ENCODE measurements at regions not wholly inside any gene's neighbourhood (a gene's known extent, or its start where the extent isn't known, plus 50 kb on each side); places are given as distances from the start of the nearest gene placed in this dataset.

GRCh38 chr5:164573397-164573796 is 1068.0 kb downstream of the MAT2B start:
- Mint-ChIP-seq H3K4me3 (no peak overlapping the region), H3K27me3 (no peaks in the 10 kb centered on the region), H3K27ac (no peak overlapping the region), H3K4me1 (no peaks in the 10 kb centered on the region), H3K36me3 (no peaks in the 10 kb centered on the region), H3K9me3 (peaks cover 0 to 3% (median 2%) of the 10 kb centered on the region in 3 donors)

GRCh38 chr5:164577201-164577600 is 1071.8 kb downstream of the MAT2B start:
- H3K36me3 Mint-ChIP-seq, result no peaks in the 10 kb centered on the region
- no peaks in the 10 kb centered on the region for H3K27me3 Mint-ChIP-seq
- no peak overlapping the region for H3K4me3 Mint-ChIP-seq
- H3K4me1 Mint-ChIP-seq, result no peaks in the 10 kb centered on the region
- no peaks in the 10 kb centered on the region for H3K9me3 Mint-ChIP-seq
- no peak overlapping the region for H3K27ac Mint-ChIP-seq

DNA sequence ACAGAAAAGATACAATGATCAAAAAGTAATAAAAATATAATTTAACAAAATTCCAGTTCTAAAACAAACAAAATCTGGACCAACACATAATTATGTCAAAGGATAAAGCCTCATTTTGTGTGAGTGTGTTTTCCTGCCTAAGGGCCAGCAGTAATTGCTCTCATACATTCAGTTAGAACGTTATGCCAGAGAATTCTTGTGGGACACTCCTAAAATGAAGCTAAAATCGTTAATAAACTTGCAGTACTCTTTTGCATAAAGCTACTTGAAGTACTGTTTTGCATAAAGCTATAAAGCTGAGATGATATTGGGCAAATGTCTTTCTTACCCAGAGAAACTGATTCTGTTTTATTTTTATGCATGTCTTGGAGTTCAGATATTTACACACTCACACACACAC is 1072.3 kb downstream of the MAT2B start:
- no peak overlapping the region for H3K4me3 Mint-ChIP-seq
- no peak overlapping the region for H3K27ac Mint-ChIP-seq
- no peaks in the 10 kb centered on the region for H3K27me3 Mint-ChIP-seq
- no peaks in the 10 kb centered on the region for H3K4me1 Mint-ChIP-seq
- no peaks in the 10 kb centered on the region for H3K9me3 Mint-ChIP-seq
- no peaks in the 10 kb centered on the region for H3K36me3 Mint-ChIP-seq

DNA sequence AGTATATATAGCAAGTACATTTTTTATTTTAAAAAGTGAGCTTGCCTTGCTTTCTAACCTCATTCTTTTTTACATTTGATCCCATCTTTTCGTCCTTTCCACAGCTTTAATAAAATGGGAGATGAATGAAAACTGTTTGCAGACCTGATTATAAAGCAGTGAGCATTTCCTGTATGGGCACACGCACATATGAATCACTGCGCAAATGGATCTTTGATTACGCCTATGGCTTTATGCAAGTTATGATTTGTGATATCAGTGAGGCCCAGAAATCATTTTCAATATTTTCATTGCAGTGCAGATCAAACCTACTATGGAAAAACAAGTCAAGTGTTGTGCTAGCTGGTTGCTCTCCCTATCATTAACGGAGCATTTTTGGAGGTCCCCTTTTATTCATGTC is 1073.0 kb downstream of the MAT2B start:
- H3K4me3 Mint-ChIP-seq, result no peak overlapping the region
- H3K27me3 Mint-ChIP-seq, result no peaks in the 10 kb centered on the region
- no peaks in the 10 kb centered on the region for H3K4me1 Mint-ChIP-seq
- no peaks in the 10 kb centered on the region for H3K36me3 Mint-ChIP-seq
- no peak overlapping the region for H3K27ac Mint-ChIP-seq
- H3K9me3 Mint-ChIP-seq, result no peaks in the 10 kb centered on the region

GRCh38 chr5:164578911-164579310 is 1073.5 kb downstream of the MAT2B start:
- no peaks in the 10 kb centered on the region for H3K4me1 Mint-ChIP-seq
- H3K9me3 Mint-ChIP-seq, result no peaks in the 10 kb centered on the region
- H3K27me3 Mint-ChIP-seq, result no peaks in the 10 kb centered on the region
- H3K36me3 Mint-ChIP-seq, result no peaks in the 10 kb centered on the region
- no peak overlapping the region for H3K4me3 Mint-ChIP-seq
- no peak overlapping the region for H3K27ac Mint-ChIP-seq

DNA sequence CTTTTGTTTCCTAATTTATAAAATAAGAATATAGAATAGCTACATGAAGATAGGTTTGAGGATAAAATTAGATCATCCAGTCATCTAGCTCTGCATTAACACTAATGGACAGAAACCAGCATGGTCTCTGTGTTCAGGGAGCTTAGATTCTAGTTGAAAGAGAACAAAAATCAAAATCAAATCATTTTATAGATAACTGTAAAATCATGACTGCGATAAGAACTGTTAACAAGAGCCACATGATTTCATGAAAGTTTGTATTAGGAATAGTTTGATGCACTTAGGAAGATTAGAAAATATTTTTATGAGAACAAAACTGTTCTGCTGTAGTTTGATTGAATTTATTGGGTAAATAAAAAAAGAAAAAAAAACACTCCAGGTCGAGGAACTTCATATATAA is 1074.7 kb downstream of the MAT2B start:
- Mint-ChIP-seq H3K4me1 (no peaks in the 10 kb centered on the region), H3K9me3 (peaks cover 0 to 2% (median 0%) of the 10 kb centered on the region in 3 donors), H3K36me3 (no peaks in the 10 kb centered on the region), H3K27me3 (no peaks in the 10 kb centered on the region), H3K4me3 (no peak overlapping the region), H3K27ac (no peak overlapping the region)

DNA sequence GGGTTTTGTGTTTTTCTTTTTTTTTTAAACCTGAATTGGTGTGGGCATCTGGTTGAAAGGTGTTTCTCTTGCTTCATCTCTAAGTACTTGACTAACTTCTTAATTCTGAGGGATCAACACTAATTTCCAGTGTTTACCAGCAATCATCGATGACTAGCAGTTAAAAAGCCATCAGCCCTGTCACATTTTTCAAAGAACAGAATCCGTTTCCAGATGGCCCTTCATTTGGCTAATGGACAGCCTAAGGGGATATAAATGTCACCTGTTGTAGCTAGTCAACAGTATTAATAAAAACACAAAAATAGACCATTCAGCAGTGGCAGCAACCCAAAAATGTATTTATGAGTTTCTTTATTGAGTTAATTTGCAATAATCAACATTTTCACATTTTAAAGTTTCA is 1076.5 kb downstream of the MAT2B start:
- H3K9me3 Mint-ChIP-seq, result peaks cover 2 to 4% (median 2%) of the 10 kb centered on the region in 3 donors
- H3K4me3 Mint-ChIP-seq, result no peak overlapping the region
- no peaks in the 10 kb centered on the region for H3K4me1 Mint-ChIP-seq
- H3K36me3 Mint-ChIP-seq, result no peaks in the 10 kb centered on the region
- H3K27me3 Mint-ChIP-seq, result no peaks in the 10 kb centered on the region
- H3K27ac Mint-ChIP-seq, result no peak overlapping the region

GRCh38 chr5:164593982-164594381 is 1088.6 kb downstream of the MAT2B start:
- Mint-ChIP-seq H3K4me1 (no peaks in the 10 kb centered on the region), H3K36me3 (no peaks in the 10 kb centered on the region), H3K9me3 (no peaks in the 10 kb centered on the region), H3K27ac (no peak overlapping the region), H3K4me3 (no peak overlapping the region), H3K27me3 (no peaks in the 10 kb centered on the region)

GRCh38 chr5:164597293-164597900 is 1092.0 kb downstream of the MAT2B start:
- no peak overlapping the region for H3K27ac Mint-ChIP-seq
- H3K36me3 Mint-ChIP-seq, result no peaks in the 10 kb centered on the region
- no peak overlapping the region for H3K4me3 Mint-ChIP-seq
- no peaks in the 10 kb centered on the region for H3K27me3 Mint-ChIP-seq
- H3K4me1 Mint-ChIP-seq, result no peaks in the 10 kb centered on the region
- no peaks in the 10 kb centered on the region for H3K9me3 Mint-ChIP-seq

DNA sequence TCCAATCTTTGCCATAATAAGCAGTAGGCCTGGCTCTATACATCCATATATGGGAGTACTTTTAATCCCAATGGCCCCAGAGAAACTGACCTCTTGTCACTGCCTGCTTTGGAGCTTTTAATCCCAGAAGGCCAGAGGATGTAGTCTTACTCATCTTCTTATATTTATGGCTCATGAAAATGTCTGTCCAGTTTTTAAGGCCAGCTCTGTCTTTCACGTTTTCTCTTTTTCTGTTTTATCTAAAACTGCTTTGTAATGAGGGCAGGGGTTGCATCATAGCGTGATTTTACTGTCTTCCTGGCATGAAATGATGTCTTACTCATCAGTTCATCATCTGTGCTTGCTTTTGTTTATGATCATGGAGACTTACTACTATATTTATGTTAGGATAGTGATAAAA is 1094.9 kb downstream of the MAT2B start:
- Mint-ChIP-seq H3K4me1 (no peaks in the 10 kb centered on the region), H3K9me3 (no peaks in the 10 kb centered on the region), H3K27ac (no peak overlapping the region), H3K27me3 (no peaks in the 10 kb centered on the region), H3K4me3 (no peak overlapping the region), H3K36me3 (no peaks in the 10 kb centered on the region)

DNA sequence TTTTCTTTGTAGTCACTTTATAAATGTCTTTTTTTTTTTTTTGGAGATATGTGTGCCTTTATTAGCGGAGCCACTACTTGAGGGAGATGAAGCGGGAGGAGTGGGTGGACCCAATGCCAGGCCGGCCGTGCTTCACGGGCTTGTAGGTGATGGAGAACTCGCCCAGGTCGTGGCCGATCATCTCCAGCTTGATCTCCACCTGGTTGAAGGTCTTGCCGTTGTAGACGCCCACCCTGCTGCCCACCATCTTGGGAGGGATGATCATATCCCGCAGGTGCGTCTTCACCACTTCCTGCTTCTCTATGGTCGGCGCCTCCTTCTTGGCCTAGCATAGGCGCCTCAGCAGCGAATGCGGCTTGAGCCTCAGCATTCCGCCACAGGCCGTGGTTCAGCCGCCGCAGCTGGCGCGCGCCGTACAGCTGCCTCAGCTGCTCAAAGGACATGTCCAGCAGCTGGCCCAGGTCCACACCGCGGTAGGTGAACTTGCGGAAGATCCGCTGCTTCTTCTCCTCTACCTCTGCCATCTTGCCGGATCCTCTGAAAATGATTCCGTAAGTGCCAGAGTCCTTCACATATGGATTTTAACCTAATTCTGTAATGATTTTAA is 1095.6 kb downstream of the MAT2B start:
- no peaks in the 10 kb centered on the region for H3K9me3 Mint-ChIP-seq
- H3K36me3 Mint-ChIP-seq, result no peaks in the 10 kb centered on the region
- no peak overlapping the region for H3K4me3 Mint-ChIP-seq
- no peak overlapping the region for H3K27ac Mint-ChIP-seq
- H3K27me3 Mint-ChIP-seq, result no peaks in the 10 kb centered on the region
- H3K4me1 Mint-ChIP-seq, result no peaks in the 10 kb centered on the region

DNA sequence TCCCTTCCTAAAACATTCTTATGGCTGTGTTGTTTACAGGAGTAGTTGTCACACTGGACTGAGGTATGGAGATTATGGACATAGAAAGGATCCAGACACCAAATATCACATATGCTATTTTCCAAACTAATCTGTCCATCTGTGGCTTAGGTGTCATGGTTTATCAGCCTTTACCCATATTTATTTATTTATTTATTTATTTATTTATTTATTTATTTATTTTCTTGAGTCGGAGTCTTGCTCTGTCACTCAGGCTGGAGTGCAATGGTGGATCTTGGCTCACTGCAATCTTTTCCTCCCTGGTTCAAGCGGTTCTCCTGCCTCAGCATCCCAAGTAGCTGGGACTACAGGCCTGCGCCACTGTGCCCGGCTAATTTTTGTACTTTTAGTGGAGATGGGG is 1103.1 kb downstream of the MAT2B start:
- Mint-ChIP-seq H3K27me3 (no peaks in the 10 kb centered on the region), H3K36me3 (no peaks in the 10 kb centered on the region), H3K4me1 (no peaks in the 10 kb centered on the region), H3K9me3 (peaks cover 0 to 3% (median 0%) of the 10 kb centered on the region in 3 donors), H3K4me3 (no peak overlapping the region), H3K27ac (no peak overlapping the region)

GRCh38 chr5:164610374-164610773 is 1105.0 kb downstream of the MAT2B start:
- H3K27ac Mint-ChIP-seq, result no peak overlapping the region
- H3K4me3 Mint-ChIP-seq, result no peak overlapping the region
- H3K36me3 Mint-ChIP-seq, result no peaks in the 10 kb centered on the region
- peaks cover 0 to 3% (median 0%) of the 10 kb centered on the region in 3 donors for H3K9me3 Mint-ChIP-seq
- H3K4me1 Mint-ChIP-seq, result no peaks in the 10 kb centered on the region
- H3K27me3 Mint-ChIP-seq, result no peaks in the 10 kb centered on the region

DNA sequence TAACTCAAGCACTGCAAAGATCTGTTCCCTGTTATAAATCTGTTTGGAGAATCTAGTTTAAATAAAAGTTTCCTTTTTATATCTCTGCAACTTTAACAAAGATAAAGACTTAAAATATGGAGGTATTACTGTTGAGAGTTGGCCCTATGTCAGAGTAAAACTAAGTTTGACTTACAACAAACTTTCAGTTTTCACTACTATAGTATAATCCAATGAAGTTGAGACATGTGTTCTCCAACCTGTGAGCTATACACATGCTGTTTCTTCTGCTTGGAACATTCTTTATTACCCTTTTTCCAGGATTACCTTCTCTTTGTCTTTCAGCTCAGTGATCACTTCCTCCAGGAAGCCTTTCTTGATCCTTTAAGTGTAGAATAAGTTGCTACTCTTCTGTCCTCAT is 1109.3 kb downstream of the MAT2B start:
- H3K9me3 Mint-ChIP-seq, result no peaks in the 10 kb centered on the region
- no peak overlapping the region for H3K27ac Mint-ChIP-seq
- H3K36me3 Mint-ChIP-seq, result no peaks in the 10 kb centered on the region
- no peaks in the 10 kb centered on the region for H3K27me3 Mint-ChIP-seq
- H3K4me3 Mint-ChIP-seq, result no peak overlapping the region
- H3K4me1 Mint-ChIP-seq, result peaks cover 0 to 5% (median 0%) of the 10 kb centered on the region in 3 donors

DNA sequence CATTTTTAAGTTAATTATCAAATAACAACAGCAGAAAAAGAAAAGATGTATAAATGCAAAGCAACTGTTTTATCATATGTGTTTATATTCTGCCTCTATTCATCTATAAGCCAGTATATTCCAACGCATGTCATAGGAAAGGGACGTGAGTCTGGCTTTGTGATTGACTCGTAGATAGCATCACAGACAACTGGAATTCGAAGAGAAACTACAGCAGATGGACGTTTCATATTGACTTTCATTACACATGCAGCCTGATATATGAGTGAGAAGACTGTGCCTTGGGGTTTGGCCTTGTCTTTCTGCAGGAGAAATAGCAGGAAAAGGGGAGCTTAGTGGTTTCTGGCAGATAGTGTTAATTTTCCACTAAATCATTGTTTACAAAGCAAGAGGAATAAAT is 1111.9 kb downstream of the MAT2B start:
- Mint-ChIP-seq H3K36me3 (no peaks in the 10 kb centered on the region), H3K9me3 (no peaks in the 10 kb centered on the region), H3K27ac (no peak overlapping the region), H3K4me3 (no peak overlapping the region), H3K27me3 (no peaks in the 10 kb centered on the region), H3K4me1 (peaks cover 0 to 5% (median 0%) of the 10 kb centered on the region in 3 donors)

GRCh38 chr5:164627021-164627420 is 1121.6 kb downstream of the MAT2B start:
- Mint-ChIP-seq H3K4me1 (no peaks in the 10 kb centered on the region), H3K27ac (no peak overlapping the region), H3K4me3 (no peak overlapping the region), H3K36me3 (peaks cover 2% of the 10 kb centered on the region), H3K27me3 (no peaks in the 10 kb centered on the region), H3K9me3 (peaks cover 0 to 6% (median 2%) of the 10 kb centered on the region in 3 donors)

Measured in IgD-negative memory B cell (primary cell).